ENCODE measurements at regions not wholly inside any gene's neighbourhood (a gene's known extent, or its start where the extent isn't known, plus 50 kb on each side); places are given as distances from the start of the nearest gene placed in this dataset.
"Not testable (repeated sequence)": the region's sequence is repeated elsewhere in the genome, so short reads cannot be mapped to it uniquely, and the experiment has no call there.

DNA sequence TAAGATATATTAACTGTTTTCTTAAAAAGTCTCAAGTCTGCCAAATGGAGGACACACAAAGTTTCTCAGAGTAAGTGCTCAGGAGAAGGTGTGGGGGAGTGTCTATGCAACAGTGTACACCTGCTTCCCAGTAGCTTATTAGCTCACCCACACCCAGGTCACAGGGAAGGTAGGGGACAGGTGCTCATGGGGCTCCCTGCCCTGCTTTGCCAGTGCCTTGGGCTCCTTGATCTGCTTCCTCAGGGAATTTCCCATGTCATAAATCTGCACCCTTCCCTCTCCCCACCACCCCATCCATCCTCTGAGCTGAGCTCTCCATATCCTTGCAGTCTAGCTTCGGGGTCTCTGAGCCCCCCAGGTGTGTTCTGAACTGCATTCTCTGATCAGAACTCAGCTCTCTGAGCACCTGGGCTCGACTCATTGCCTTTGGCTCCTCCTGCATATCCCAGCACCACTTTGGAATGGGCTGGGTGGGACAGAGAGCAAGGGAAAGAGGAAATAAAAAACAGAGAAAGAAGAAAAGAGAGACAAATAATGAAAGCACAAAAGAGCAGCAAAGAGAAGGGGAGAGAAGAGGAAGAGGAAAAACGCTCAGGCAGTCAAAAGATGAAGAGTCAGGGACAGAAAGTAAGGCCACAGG, 87.0 kb upstream of the ATP1B1 start:
- no peak for DNase-seq

DNA sequence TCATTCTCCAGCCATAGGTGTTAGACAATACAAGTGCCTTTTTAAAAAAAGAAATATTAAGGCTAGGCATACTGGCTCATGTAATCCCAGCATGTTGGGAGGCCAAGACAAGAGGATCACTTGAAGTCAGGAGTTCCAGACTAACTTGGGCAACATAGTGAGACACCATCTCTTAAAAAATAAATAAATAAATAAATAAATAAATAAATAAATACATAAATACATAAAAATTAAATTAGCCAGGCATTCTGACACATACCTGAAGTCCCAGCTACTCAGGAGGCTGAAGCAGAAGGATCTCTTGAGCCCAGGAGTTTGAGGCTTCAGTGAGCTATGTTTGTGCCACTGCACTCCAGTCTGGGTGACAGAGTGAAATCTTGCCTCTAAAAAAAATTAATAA, 85.8 kb upstream of the ATP1B1 start:
- DNase-seq, result no peak

DNA sequence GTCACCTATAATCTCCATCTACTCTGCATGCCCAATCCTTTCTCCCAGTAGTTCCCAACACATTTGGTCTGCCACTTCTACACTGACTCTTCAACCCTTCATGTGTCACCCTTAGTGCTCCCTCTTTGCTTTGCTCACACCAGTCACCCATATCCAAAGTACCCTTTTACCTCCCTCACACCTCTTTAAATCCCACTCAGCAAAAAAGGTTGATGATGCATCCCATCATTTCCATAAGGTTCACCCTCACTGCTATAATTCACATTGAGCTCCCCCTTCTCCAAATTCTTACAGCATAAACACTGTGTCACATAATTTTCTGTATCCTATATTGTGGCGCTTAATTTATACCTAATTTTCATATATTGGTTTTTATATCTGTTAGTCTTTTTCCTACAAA, 83.8 kb upstream of the ATP1B1 start:
- DNase-seq, result no peak

DNA sequence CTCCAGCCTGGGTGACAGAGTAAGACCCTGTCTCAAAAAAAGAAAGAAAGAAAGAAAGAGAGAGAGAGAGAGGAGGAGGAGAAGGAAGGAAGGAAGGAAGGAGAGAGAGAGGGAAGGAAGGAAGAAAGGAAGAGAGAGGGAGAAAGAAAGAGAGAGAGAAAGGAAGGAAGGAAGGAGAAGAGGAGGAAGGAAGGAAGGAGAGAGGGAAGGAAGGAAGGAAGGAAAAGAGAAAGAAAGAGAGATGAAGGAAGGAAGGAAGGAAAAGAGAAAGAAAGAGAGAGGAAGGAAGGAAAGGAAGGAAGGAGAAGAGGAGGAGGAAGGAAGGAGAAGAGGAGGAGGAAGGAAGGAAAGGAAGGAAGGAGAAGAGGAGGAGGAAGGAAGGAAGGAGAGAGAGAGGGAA, 82.2 kb upstream of the ATP1B1 start:
- DNase-seq, result no peak

DNA sequence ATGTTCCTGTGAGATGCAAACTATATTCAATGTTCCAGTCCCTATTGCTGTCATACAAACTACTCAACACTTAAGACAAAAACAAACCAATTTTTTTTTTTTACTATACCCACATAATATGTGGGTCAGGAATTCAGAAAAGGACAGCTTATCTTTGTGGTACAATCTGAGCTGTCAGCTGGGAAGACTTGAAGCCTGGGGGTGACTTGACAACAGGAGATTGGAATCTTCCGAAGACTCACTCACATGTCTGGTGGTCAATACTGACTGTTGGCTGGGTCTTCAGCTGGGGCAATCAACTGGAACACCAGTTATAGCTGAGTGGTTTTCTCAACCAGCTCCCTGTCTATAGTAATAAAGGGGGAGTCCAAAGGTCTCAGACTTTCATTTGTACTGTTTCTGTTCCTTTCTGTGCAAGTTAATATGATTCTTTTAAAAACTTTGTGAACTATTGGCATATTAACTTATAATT, 81.7 kb upstream of the ATP1B1 start:
- DNase-seq, result no peak

DNA sequence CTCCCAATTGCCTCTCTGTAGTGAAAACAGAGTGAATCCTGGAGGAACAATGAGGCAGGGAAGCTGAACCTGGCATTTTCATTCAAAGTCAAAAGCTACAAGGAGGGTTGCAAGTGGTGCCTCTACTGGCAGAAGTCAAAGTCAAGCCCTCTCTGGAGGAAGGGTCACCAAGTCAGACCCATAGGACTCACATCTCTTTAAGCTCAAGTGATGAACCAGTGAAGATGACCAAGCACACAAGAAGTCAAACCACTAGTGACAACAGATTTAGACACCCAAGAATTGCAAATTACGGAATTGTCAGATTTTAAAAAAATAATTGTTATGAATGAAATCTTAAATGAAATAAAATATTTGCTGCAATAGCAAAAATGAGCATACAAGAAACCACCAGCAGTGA, 81.1 kb upstream of the ATP1B1 start:
- DNase-seq, result no peak

DNA sequence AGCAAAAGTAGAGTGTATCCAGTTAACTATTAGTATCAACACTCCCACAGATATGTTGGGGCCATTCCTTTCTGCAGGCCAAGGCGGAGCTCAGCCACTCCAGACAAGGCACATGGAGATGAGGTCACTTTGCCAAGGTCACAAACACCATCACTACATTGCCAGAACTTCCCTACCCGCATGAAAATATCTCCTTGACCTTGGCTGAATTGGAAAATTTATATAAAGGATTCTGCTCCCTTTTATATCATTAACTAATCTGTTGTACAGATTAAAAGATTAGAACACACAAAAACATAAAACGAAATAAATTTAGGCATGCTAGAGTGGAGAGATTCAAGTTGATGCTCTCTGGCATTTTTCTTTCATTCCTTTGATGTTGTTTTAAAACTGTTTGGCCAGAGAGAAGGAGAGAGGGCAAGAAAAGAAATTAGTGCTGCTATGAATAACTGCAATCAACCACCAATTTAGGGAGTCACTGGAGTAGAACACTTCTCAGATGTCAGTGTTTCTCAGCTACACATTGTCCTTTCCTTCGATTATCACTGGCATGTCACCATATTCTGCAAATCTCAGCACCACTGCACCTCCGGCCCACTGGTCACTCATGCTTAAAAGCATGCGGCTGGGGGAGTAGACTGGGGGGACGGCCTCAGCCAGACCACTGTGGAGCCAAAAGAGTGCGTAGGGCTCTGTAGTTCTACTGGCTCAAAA, 78.7 kb upstream of the ATP1B1 start:
- DNase-seq, result no peak

DNA sequence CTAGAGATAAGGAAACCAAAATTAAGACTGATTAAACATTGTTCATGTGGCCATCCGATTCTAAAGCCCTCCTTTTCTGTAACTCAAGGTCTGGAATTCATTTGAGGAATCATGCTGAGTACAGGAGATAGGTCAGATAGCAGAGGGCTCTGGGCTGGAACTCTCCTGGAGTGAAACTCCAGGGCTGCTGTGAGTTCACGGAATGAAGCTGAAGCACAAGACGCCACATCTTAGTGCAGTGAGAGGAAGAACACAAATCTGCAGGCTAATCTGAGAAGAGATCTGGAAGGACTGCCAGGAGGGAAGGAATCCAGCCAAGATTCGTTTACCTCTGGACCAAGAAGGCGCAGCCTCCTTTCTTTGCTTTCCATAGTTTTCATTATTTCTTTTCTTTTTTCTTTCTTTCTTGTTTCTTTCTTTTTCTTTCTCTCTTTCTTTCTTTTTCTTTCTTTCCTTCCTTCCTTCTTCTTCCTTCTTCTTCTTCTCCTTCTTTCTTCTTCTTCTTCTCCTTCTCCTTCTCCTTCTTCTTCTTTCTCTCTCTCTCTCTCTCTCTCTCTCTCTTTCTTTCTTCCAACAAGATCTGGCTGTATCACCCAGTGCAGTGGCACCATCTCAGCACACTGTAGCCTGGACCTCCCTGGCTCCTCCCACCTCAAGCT, 74.8 kb upstream of the ATP1B1 start:
- peak; percentile 80 for DNase-seq

DNA sequence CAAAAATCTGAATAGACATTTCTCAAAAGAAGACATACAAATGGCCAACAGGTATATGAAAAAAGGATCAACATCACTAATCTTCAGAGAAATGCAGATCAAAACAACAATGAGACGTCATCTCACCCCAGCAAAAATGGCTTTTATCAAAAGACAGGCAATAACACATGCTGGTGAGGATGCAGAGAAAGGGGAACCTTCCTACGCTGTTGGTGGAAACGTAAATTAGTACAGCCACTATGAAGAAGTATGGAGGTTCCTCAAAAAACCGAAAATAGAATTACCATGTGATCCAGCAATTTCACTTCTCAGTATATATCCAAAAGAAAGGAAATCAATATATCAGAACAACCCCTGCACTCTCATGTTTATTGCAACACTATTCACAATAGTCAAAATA, 65.1 kb upstream of the ATP1B1 start:
- DNase-seq, result no peak

DNA sequence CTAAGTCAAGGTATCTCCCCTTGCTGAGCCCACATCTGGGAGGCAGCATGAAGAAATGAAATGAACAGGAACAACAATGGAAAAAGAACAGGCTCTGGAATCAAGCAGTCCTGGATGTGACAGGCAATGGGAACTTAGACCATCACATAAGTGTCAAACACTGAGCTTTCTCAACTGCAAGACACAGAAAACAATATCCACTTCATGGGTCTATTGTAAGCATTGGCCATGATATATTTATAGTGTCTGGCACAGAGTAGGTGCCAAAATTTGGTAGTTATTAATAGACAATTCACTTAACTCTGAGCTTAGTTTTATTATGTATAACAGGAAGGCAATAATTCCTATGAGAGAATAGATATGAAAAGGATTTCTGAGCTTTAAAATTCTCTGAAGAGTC, 64.1 kb upstream of the ATP1B1 start:
- no peak for DNase-seq

DNA sequence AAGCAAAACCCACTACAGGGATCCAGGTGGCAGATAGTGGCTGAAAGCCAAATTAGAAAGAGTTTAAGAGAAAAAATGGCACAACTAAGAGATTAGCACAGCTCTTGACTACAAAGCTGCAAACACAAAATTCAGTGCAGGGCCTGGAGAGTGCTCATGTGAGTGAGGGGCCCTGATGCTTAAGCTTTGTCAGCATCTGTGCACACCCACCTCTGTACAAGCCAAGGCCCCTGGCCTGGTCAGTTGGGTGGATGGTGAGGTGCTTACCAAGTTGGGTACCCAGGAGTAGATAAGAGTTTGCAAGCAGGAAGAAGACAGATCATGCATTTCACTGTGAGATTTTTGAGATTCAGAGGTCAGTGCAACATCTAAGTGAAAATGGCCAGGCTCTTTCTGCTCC, 62.7 kb upstream of the ATP1B1 start:
- no peak for DNase-seq

DNA sequence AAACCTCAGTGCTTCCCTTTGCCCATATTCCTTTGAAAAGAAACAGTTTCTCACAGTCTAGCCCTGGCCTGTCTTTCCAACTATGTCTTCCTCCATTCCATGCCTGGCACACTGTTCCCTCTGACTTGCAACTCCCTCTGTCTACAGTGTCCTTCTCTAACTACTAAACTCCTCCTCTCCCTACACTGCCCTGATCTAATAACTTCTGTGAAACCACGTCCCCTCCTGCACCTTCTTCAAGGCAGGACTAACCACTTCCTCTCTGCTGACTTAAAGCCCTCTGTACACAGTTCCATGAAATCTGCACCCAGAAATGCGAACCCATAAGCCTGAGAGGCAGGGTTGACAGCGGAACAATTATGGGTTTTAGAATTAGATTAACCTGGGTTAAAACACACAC, 62.2 kb upstream of the ATP1B1 start:
- DNase-seq, result no peak

DNA sequence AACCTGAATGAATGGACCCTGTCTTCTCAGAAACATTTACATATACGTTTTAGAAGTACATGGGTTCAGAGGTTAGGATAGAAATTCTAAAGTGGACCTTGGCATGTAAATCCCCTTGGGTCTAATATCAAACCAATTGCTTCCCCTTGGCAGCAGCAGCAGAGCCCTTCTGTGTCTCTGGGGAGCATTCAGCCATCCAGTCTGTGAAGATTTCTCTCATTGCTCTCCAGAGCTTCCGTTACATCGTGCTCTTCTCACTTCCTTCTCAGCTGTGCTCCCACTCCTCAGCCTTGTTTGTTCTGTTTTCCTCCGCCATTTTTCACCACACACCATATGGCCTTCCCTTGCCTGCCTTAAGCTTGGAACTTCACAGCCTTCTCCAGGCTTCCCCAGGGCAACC, 61.5 kb upstream of the ATP1B1 start:
- DNase-seq, result no peak

DNA sequence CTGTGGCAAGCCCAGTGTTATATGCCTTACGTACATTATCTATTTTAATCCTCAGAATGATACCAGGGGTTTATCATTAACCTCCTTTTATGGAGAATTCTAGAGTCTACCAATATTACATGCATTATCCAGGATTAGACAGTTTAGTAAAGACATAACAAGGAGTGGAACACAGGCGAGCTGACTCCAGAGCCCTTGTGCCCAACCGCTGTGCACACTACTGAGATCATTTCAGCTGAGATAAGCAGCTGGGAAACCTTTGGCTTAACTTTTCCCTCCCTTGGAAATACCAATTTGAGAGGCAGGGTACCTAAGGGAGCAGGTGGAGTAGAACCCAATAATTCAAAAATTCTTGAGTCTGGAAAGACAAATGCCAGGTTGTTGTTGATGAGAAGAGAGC, 59.8 kb upstream of the ATP1B1 start:
- no peak for DNase-seq

DNA sequence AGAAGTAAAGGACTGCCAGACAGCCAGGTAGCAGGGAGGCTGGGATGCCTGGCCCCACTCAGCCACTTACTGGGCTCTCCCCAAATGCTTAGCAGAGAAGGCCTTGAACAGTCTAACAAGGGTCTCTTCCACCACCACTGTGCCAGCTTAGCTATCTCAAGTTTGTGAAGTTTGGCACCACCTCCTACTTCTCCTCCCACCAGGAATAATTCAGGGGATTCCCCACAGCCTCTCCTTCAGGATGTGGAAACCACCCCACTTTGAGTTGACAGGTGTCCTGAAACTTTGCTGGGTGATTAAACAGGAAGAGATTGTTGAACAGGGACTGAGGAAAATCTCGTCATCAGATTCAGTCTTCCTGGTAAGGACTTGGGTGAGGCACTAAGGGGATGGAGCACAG, 59.4 kb upstream of the ATP1B1 start:
- DNase-seq, result no peak

DNA sequence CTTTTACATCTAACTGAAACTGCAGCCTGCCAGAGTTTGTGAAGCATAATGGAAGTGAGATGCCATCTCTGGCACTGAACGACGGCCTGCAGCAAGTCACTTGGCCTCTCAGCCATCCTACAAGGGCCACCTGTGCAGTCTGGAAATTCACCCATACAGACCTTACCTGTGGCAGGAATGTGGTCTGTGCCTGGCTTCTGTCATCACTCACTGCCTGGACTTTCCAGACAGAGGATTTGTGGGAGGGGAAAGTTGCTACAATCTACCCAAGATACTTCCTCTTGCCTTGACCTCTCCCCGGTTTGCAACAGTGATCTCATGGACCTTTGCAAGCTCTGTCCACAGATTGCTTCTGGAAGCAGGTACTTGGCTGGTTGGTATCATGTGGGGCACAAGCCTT, 58.4 kb upstream of the ATP1B1 start:
- DNase-seq, result no peak

DNA sequence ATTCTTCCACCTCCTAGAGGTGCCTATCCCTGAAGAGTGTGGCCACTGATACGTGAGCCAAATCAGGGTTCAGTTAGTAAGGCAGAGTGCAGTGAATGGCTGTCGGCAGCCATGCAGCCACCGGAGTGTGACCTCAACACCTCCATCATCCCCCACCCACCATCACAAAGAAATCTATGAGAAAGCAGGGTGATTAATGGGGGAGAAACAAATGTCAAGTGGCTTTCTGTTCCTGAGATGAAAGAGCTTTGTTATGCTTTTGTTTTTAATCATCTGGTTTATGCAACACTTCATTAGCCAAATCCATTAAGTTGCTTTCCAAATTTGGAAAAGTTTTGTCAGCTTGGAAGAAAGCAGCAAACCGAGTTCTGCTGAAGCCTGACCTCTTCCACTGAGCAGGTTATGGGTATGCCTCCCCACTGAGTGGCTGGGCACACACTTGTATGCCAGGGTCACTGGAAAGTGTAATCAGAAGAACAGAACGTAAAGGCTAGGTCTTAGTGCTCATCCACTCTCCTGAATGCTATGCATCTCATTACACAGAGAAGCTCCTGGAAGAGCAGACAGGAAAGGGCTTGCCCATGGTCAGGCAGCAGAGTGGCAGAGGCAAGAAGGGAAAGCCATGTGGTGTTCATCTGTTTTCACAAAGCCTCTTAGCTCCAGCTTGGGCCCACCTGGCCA, 57.1 kb upstream of the ATP1B1 start:
- no peak for DNase-seq

DNA sequence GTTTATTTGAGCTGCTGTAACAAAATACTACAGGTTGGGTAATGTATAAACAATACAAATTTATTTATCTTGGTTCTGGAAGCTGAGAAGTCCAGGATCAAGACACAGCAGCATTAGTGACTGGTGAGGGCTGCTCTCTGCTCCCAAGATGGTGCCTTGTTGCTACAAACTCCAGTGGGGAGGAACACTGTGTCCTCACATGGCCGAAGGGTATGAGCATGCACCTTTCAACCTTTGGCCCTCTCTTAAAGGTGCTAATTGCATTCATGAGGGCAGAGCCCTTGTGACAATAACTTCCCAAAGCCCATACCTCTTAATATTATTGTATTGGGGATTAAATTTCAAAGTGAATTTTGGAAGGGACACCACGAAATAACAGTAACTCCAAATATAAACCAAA, 55.3 kb upstream of the ATP1B1 start:
- no peak for DNase-seq

DNA sequence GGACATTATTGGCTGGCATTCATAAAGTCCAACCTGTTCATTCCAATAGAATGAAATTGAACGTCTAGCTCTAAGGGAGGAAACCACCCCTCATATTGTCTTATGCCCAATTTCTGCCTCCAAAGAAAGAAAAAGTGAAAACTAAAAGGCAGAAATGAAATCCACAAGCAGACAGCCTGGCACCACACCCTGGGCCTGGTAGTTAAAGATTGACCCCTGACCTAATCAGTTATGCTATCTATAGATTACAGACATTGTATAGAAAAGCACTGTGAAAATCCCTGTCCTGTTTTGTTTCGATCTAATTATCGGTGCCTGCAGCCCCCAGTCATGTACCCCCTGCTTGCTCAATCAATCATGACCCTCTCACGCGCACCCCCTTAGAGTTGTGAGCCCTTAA, 54.3 kb upstream of the ATP1B1 start:
- DNase-seq, result not testable (repeated sequence)

DNA sequence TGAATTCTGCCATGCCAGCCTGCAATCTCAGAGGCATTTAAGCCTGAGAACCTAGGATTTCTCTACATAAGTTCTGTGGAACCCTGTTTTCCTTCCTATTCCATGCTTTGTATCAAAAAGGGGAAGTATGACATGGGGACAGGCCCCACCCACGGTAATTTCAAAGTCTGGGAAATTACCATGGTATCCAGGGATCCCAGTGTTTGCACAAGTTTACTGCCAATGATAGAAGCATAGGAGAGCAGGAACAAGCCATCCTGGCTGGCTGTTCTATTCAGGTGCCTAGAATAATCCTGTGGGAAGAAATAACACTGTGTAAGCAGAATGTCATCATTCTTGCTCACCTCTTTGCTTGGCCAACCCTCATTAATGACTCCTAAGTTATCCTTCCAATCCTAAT, 53.8 kb upstream of the ATP1B1 start:
- DNase-seq, result no peak

DNA sequence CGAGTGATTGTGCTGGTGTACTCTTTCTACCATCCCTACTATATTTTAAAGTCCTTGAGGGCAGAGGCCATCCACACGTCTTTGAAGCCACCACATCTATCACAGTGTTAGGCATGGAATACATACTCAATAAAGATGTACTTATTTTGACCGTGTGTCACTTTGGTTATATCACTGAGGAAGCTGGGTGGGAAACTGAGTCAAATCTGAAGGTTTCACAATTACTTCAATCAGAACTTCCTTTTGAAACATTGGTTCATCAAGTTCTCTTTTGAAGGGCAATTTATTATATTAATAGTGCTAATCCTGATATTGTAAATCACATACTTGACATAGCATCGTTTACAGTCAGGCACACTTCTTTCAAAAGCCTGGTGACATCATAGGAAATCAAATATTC, 53.3 kb upstream of the ATP1B1 start:
- no peak for DNase-seq

Measured in hindlimb muscle (tissue), 1 donor.